ENCODE measurements at regions not wholly inside any gene's neighbourhood (a gene's known extent, or its start where the extent isn't known, plus 50 kb on each side); places are given as distances from the start of the nearest gene placed in this dataset.

DNA sequence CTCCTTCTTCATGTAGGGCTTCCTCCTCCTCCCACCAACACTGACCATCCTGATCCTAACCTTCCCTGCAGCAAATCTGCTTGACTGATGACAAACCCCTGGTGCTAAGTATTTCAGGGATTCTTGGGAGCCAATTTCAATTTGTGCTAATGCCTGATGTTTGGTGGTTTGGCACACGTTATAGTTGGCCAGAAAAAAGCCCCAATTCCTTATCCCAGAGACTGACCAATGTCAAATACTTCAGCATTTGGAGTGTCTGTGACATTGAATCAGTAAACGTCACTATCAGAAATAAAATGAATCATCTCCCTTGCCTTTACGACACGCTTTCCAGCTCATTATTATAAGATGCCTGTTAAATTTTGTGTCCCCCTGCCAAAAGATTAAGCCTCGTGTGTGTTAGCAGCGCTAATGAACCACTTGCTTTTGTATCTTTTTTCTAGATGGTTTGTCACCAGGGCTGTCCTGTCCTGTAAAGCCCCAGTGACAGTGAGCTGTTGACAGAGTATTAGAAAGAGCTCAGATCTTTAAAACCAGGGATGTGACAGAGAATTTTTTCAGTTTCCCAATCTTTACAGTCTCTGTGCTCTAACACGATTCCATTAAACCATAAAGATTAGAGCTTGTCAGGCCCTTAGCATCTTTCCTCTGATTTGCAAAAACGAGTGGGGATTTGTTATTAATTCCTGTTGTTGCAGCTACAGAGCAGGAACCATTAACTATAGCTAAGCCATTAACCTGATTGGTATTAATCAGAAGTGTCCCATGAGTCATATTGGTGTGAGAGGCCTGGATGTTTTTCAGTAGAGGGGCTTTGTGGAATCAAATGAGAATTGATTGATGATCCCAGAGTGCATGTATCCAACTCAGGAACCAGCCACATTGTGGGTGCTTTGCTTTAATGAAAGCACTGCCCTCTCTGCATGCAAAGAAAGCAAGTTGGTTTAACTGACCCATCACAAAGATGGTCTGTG is 665.1 kb upstream of the PLXNA2 start:
- no peak overlapping the region for H3K4me3 ChIP-seq (ENCODE audit: low read depth, low read length)
- DNase-seq (ENCODE audit: low read depth), result no peak
- TF ChIP-seq, protein P1, sequence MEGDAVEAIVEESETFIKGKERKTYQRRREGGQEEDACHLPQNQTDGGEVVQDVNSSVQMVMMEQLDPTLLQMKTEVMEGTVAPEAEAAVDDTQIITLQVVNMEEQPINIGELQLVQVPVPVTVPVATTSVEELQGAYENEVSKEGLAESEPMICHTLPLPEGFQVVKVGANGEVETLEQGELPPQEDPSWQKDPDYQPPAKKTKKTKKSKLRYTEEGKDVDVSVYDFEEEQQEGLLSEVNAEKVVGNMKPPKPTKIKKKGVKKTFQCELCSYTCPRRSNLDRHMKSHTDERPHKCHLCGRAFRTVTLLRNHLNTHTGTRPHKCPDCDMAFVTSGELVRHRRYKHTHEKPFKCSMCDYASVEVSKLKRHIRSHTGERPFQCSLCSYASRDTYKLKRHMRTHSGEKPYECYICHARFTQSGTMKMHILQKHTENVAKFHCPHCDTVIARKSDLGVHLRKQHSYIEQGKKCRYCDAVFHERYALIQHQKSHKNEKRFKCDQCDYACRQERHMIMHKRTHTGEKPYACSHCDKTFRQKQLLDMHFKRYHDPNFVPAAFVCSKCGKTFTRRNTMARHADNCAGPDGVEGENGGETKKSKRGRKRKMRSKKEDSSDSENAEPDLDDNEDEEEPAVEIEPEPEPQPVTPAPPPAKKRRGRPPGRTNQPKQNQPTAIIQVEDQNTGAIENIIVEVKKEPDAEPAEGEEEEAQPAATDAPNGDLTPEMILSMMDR (IDR thresholded peaks at IDR 0.05; ENCODE audit: low read depth, low read length, missing control alignments), result no peak

- H3K4me3 ChIP-seq (ENCODE audit: low read depth, low read length), result no peak overlapping the region
- TF ChIP-seq, protein P1 (IDR thresholded peaks at IDR 0.05; ENCODE audit: low read depth, low read length, missing control alignments), result no peak
- DNase-seq (ENCODE audit: low read depth), result no peak
Observed at GRCh38 chr1:208910161-208910560, 666.0 kb upstream of the PLXNA2 start.

DNA sequence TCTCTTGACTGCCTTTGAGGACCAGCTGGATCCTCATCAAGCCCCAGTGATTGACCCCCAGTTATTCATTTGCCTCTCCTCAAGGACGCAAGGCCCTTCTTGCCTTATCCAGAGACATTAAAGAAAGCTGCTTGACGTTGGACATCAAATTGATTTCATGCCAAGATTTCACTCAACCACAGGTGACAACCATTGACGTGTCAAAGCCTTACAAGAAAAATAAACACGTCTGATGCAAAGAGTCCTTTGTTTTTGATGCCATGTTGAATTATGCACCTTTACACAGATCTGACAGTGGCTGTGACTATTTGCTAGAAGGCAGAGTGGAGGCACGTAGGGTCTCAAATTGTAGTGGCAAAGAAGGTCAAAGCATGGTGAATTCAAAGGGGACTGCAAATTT is 666.2 kb upstream of the CAMK1G start:
- DNase-seq (ENCODE audit: low read depth), result no peak
- TF ChIP-seq, protein P1 (IDR thresholded peaks at IDR 0.05; ENCODE audit: low read depth, low read length, missing control alignments), result no peak
- H3K4me3 ChIP-seq (ENCODE audit: low read depth, low read length), result no peak overlapping the region

DNA sequence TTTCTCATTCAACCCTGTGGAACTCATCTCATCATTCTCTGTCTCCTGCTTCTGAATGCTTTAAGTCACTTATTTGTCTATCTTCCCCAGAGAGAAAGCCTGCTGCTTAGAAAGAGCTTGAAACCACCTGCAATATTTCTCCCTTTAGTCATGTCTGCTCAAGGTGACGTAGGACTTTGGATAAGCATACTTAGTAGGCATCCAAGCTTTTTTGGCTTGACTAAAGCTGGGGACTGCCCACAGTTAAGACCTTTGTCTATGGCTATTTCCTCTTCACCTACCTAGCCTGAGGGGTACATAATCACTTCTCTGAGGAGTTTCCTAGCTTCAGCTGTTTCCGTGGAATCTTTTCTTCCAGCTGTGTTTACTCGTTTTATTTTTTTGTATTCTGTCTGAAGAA is 665.8 kb upstream of the CAMK1G start:
- H3K4me3 ChIP-seq (ENCODE audit: low read depth, low read length), result no peak overlapping the region
- no peak for DNase-seq (ENCODE audit: low read depth)
- TF ChIP-seq, protein P1 (IDR thresholded peaks at IDR 0.05; ENCODE audit: low read depth, low read length, missing control alignments), result no peak

DNA sequence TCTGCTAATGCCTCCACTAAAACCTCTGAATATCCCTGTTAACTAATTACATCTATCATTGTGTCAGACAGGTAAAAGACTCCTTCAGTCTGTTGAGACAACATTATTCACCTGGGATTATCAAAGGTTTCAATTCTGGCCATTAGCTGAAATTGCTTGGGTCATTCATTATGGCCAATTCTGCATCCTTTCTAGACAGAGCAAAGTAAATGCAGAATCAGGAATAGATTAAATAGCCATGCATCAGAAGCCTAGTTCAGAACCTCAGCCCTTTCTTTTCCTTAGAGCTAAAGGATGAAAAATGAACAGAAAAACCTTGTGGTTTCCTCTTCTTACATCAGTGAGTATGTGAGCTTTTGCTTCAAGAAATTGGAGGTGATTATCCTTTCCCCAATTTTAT is 665.4 kb upstream of the CAMK1G start:
- TF ChIP-seq, protein P1 (IDR thresholded peaks at IDR 0.05; ENCODE audit: low read depth, low read length, missing control alignments), result no peak

GRCh38 chr1:208919371-208919770 is 664.1 kb upstream of the CAMK1G start:
- no peak for DNase-seq (ENCODE audit: low read depth)
- TF ChIP-seq, protein P1 (IDR thresholded peaks at IDR 0.05; ENCODE audit: low read depth, low read length, missing control alignments), result no peak
- no peak overlapping the region for H3K4me3 ChIP-seq (ENCODE audit: low read depth, low read length)

More for the DNA sequence above, 665.4 kb upstream of the CAMK1G start:
- no peak for DNase-seq (ENCODE audit: low read depth)
- H3K4me3 ChIP-seq (ENCODE audit: low read depth, low read length), result no peak overlapping the region
